Activated T-helper 1 cell treated with anti-CD3 and anti-CD28 coated beads, Interleukin-12 subunit alpha, Interleukin-12 subunit beta, Interleukin-2, Interleukin-4 antibody, amounts not matched to agents 30 ng/mL and 10 ng/mL and 1 ng/mL, durations not matched to agents 14 hours and 24 hours and 36 hours (primary cell): ENCODE measurements at regions not wholly inside any gene's neighbourhood (a gene's known extent, or its start where the extent isn't known, plus 50 kb on each side); places are given as distances from the start of the nearest gene placed in this dataset.
"Not testable (repeated sequence)": the region's sequence is repeated elsewhere in the genome, so short reads cannot be mapped to it uniquely, and the experiment has no call there.

Experiments used
- DNase-seq: peaks from one replicate; pipeline ENCODE4 v3.0.0; 2021; ENCODE audit warnings: low spot score
- H3K27ac Mint-ChIP-seq: one replicate; pipeline ENCODE4 v1.8.0; 2021; ENCODE audit warnings: mild to moderate bottlenecking, mixed read lengths
- H3K27me3 Mint-ChIP-seq: one replicate; pipeline ENCODE4 v1.8.0; 2022; ENCODE audit warnings: mild to moderate bottlenecking, moderate library complexity, mixed read lengths; ENCODE audit not compliant: insufficient read depth
- H3K36me3 Mint-ChIP-seq: one replicate; pipeline ENCODE4 v1.8.0; 2021; ENCODE audit warnings: low read depth, mixed read lengths
- H3K4me1 Mint-ChIP-seq: one replicate; pipeline ENCODE4 v1.8.0; 2021; ENCODE audit warnings: low read depth, mixed read lengths
- H3K4me3 Mint-ChIP-seq: one replicate; pipeline ENCODE4 v1.8.0; 2021; ENCODE audit warnings: mild to moderate bottlenecking, moderate library complexity, mixed read lengths
- H3K9me3 Mint-ChIP-seq: one replicate; pipeline ENCODE4 v1.8.0; 2021; ENCODE audit warnings: mixed read lengths
- intact Hi-C: fragments of 100-400 bp; cut with micrococcal nuclease; formaldehyde crosslinking; loops from one replicate; pipeline ENCODE4 v1.15.1; 2024

DNA sequence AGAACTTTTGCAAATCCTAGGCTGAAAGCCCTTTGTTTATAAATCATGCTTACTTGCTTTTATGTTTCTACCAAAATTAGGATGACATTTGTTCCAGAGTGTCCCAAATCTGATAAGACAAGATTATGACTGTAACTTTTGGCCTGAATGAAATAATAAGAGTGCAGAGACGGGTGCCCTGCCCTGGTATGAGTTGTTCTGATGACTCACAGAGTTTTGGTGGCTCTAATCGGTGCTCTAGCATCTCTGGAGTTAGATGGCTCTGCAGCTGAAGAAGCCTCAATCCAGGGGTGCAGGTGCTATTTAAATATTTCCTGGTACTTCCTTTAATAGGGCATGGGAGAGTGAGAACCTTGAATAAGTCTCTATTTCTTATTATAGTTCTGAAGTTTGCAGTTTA, 102.2 kb upstream of the ELMO1 start:
- H3K36me3 Mint-ChIP-seq = no peaks in the 10 kb centered on the region
- no peaks in the 10 kb centered on the region for H3K4me1 Mint-ChIP-seq
- H3K9me3 Mint-ChIP-seq = no peaks in the 10 kb centered on the region
- peaks cover 2% of the 10 kb centered on the region for H3K27me3 Mint-ChIP-seq
- intact Hi-C loops = no loop called here
- DNase-seq = no peak
- H3K27ac Mint-ChIP-seq = no peak overlapping the region
- no peak overlapping the region for H3K4me3 Mint-ChIP-seq

DNA sequence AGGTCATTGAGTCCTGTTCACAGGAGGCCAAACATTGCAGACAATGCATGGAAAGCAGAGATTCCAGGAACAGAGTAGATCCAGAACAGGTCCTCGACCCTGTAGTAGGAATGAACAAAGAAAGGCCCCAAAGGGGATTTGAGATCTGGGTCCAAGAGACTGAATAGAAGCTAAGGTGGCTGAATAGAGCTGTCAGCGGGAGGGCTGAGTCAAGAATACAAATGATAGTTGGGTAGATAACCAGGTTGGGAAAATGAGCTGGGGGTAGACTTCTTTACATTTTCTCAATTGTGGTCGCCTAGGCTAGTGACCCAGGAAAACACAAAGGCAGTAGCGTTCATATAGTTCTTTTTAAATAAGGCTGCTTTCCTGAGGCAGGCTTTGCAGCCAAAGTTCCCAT, 103.4 kb upstream of the ELMO1 start:
- no peaks in the 10 kb centered on the region for H3K4me1 Mint-ChIP-seq
- DNase-seq = no peak
- intact Hi-C loops = no loop called here
- no peaks in the 10 kb centered on the region for H3K36me3 Mint-ChIP-seq
- H3K27ac Mint-ChIP-seq = no peak overlapping the region
- no peak overlapping the region for H3K4me3 Mint-ChIP-seq
- peaks cover 2% of the 10 kb centered on the region for H3K27me3 Mint-ChIP-seq
- H3K9me3 Mint-ChIP-seq = no peaks in the 10 kb centered on the region

DNA sequence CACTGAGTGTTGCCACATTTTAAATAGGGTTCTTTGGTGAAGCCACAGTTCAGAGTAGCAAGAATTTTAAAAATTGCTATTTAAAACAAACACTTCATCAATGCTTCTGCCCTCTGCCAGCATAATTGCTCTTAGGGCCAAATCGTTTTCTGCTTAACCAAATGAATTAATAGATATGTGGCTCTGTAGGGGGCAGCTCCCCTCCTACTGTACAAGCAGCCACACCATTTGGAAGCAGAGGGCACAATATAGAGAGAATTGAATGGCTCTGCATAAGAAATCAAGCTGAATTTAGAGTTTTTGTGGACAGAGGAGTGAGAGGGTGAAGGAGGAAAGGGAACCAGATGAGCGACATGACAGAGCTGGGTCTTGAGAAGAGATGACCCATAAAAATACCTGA, 103.8 kb upstream of the ELMO1 start:
- DNase-seq, intact Hi-C loops, H3K4me3 Mint-ChIP-seq: not testable (repeated sequence)

DNA sequence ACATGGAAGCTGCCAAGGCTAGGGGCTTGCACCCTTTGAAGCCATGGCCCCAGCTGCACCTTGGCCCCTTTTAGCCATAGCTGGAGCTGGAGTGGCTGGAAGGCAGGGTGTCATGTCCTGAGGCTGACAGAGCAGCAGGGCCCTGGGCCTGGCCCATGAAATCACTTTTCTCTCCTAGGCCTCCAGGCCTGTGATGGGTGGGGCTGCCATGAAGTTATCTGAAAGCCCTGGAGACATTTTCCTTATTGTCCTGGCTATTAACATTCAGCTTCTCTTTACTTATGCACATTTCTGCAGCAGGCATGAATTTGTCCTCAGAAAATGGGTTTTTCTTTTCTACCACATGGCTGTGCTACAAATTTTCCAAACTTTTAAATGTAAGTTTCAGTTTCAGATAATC, 106.9 kb upstream of the ELMO1 start:
- H3K36me3 Mint-ChIP-seq = no peaks in the 10 kb centered on the region
- no peak overlapping the region for H3K27ac Mint-ChIP-seq
- no peak overlapping the region for H3K4me3 Mint-ChIP-seq
- H3K9me3 Mint-ChIP-seq = no peaks in the 10 kb centered on the region
- H3K4me1 Mint-ChIP-seq = no peaks in the 10 kb centered on the region
- no peak for DNase-seq
- intact Hi-C loops = no loop called here
- H3K27me3 Mint-ChIP-seq = peaks cover 8% of the 10 kb centered on the region

More for the DNA sequence above, 103.8 kb upstream of the ELMO1 start:
- H3K36me3 Mint-ChIP-seq, H3K27ac Mint-ChIP-seq, H3K4me1 Mint-ChIP-seq, H3K9me3 Mint-ChIP-seq, H3K27me3 Mint-ChIP-seq: not testable (repeated sequence)

DNA sequence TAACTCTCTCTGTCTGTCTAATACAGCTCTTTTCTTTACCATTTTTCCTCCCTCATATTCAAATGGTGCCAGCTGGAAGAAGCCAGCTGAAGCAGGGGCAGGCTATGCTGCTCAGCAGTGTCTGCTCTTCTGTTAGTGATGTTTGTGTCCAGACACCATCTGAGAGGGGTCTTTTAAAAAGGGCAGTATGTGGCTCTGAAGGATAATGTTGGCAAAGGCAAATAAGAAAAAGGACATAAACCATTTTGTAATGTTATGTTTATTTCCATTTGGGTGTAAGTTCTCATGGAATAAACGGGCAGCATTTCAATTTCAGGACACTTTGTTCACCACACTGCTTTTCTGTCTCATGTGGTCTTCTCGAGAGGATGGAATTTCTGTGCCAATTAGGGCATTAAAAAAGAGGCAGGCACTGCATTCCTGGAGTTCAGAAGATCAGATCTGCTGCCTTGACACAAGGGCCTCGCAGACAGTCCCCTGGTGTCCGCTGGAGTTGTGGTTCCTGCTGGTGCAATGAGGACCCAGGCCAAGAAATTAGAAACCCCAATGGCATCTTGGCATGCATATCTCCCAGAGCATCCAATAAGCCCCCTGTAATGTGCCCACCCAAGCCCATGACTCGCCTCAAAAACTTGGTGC, 109.0 kb upstream of the ELMO1 start:
- intact Hi-C loops = no loop called here
- peaks cover 8% of the 10 kb centered on the region for H3K27me3 Mint-ChIP-seq
- H3K9me3 Mint-ChIP-seq = no peaks in the 10 kb centered on the region
- DNase-seq = no peak
- no peak overlapping the region for H3K4me3 Mint-ChIP-seq
- H3K27ac Mint-ChIP-seq = no peak overlapping the region
- H3K4me1 Mint-ChIP-seq = no peaks in the 10 kb centered on the region
- H3K36me3 Mint-ChIP-seq = no peaks in the 10 kb centered on the region

DNA sequence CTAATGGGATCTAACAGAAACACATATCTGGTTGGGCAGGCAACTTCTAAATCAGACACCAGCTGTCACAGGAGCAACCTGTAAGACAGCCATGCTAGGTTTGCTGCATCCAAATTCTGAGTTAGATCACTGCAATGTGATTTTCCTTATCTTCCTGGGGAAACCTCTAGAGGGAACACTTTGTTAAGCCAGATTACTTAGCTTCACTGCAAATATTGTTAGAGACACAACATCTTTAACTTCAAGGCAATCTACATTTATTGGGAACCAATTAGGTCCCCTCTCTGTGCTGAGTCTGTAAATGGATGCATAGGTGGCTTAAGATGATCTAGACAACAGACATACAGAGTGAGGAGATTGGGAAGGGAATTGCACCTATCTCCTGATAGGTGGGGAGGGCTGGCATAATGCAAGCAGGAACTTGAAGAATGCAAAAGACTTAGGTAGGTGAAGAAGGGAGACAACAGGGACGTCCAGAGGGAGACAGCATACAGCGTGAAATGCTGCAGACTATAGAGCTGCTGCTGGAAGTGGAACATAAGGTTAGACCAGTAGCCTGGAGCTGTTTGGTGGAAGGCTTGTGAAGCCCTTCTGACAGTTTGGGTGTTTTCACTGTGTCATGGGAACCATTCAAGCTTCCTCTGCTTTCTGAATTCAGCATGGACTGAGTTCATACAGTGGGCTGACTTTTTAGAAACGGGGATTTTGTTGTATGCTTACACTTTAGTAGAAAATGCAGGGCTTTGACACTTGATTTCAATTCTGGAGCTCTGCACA, 109.8 kb upstream of the ELMO1 start:
- H3K9me3 Mint-ChIP-seq = no peaks in the 10 kb centered on the region
- no peak for DNase-seq
- intact Hi-C loops = no loop called here
- no peaks in the 10 kb centered on the region for H3K4me1 Mint-ChIP-seq
- H3K36me3 Mint-ChIP-seq = no peaks in the 10 kb centered on the region
- H3K27ac Mint-ChIP-seq = no peak overlapping the region
- H3K4me3 Mint-ChIP-seq = no peak overlapping the region
- peaks cover 12% of the 10 kb centered on the region for H3K27me3 Mint-ChIP-seq

DNA sequence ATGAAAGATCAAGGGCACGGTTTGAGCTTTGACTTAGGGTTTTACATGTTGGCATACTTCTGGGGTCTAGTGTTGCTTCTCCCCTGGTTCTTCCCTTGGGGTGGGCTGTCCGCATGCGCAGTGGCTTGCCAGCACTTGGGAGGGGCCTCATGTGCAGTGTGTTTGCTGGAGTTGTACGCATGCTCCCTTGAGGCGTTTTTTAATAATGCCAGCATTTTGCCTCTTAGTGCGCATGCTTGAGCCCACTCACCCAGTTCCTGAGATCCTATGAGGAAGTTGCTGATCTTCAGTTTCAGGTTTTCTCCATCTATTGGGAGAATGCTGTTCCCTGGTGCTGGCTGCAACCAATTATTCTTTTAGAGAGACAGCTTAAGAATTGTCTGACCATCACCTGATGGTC, 113.4 kb upstream of the GPR141 start:
- H3K9me3 Mint-ChIP-seq = no peaks in the 10 kb centered on the region
- no peaks in the 10 kb centered on the region for H3K36me3 Mint-ChIP-seq
- no peaks in the 10 kb centered on the region for H3K4me1 Mint-ChIP-seq

DNA sequence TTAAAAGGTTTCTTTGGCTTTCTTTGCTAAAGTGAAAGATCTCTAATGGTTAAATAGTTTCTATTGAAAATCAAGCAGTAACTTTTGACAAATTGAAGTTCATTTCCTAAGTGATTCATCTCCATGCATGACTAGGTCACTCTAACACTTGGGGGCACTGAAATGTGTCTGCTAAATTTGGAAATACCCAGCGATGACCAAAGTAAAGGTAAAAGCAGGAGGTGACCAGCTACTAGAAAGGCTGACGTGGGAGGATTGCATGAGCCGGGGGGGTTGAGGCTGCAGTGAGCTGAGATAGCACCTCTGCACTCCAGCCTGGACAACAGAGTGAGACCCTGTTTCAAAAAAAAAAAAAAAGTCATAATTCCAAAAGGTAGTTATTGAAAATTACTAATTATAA, 111.8 kb upstream of the GPR141 start:
- Mint-ChIP-seq H3K9me3 (no peaks in the 10 kb centered on the region), H3K4me3 (no peak overlapping the region), H3K27ac (no peak overlapping the region), H3K36me3 (no peaks in the 10 kb centered on the region), H3K4me1 (no peaks in the 10 kb centered on the region), H3K27me3 (peaks cover 10% of the 10 kb centered on the region)
- DNase-seq = no peak
- intact Hi-C loops = no loop called here

More for the DNA sequence above, 113.4 kb upstream of the GPR141 start:
- intact Hi-C loops = no loop called here
- H3K27ac Mint-ChIP-seq = no peak overlapping the region
- DNase-seq = no peak
- no peak overlapping the region for H3K4me3 Mint-ChIP-seq
- peaks cover 7% of the 10 kb centered on the region for H3K27me3 Mint-ChIP-seq

DNA sequence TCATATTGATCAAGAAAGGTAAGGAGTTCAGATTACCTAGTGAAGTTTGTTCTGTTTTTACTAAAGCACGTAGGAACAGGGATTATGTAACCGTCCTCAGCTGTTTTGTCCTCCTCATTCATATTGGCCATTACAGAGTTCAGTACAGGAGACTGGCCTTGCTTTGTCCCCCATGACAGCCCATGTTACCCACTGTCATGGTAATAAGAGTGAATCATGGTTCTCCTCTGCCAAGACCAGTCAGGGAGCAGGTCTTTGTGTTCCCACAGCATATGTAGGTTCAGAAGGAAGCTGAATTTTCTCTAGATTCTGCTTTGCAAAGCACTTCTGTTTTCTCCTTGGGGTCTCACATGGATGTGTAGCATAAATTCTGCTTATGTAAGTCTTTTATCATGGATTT, 106.2 kb upstream of the GPR141 start:
- intact Hi-C loops = no loop called here

DNA sequence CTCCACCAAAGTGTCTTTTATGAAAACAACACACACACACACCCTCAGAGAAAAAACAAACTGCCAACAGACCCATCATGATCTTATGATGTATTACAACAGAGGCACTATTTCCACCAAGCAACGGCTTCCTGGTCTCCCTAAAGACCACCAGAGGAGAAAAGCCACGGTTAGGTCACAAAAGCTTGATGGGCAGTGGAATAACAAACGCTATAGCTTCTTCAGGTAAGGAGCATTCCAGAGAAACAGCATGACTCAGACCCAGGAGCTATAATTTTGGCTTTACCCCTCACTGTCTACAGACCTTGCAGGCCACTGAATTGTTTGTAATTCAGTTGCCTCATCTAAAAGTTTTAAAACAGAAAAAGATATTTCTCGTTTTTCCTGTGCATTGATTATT, 105.7 kb upstream of the GPR141 start:
- Mint-ChIP-seq H3K36me3 (no peaks in the 10 kb centered on the region), H3K9me3 (no peaks in the 10 kb centered on the region), H3K27ac (no peak overlapping the region), H3K4me3 (no peak overlapping the region), H3K4me1 (no peaks in the 10 kb centered on the region), H3K27me3 (peaks cover 6% of the 10 kb centered on the region)
- intact Hi-C loops = no loop called here
- no peak for DNase-seq

More for the DNA sequence above, 106.2 kb upstream of the GPR141 start:
- no peak for DNase-seq
- H3K27me3 Mint-ChIP-seq = peaks cover 6% of the 10 kb centered on the region
- H3K36me3 Mint-ChIP-seq = no peaks in the 10 kb centered on the region
- H3K27ac Mint-ChIP-seq = no peak overlapping the region
- no peak overlapping the region for H3K4me3 Mint-ChIP-seq
- no peaks in the 10 kb centered on the region for H3K9me3 Mint-ChIP-seq
- H3K4me1 Mint-ChIP-seq = no peaks in the 10 kb centered on the region

DNA sequence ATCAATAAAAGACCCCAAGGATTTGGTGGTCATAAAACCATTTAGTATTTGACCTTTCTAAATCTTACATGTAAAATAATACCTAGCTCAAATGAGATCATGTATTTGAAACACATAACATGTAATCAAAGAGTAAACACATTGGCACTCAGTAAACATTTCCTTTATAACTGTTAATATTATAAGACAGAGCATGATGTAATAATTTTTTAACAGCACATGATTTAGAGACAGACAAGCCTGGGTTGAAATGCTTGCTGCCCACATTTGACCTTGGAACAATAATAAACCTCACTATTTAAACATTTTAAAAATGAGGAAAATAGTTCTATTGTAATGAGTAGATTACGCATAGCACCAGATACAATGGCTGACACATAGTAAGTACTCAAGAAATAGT, 105.2 kb upstream of the GPR141 start:
- Mint-ChIP-seq H3K27ac (no peak overlapping the region), H3K4me3 (no peak overlapping the region), H3K4me1 (no peaks in the 10 kb centered on the region), H3K9me3 (no peaks in the 10 kb centered on the region), H3K27me3 (peaks cover 6% of the 10 kb centered on the region), H3K36me3 (no peaks in the 10 kb centered on the region)
- intact Hi-C loops = no loop called here
- no peak for DNase-seq

DNA sequence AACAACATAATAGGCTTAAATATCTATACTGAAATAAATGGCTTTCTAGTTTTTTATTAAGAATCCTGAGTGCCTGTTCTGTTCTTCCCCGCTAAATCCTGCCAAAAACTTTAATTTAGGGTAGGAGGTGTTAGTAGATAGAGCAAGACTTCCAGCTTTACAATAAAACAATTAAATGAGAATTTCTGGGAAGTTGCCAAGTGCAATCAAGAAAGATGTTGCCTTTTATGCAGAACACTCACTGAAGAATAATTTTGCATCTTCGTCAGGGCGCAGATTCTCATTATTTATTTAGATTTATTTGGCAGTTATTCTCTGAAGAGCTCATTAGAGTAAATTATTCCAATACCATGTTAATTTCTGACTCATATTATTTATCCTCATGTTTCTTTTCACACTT, 103.2 kb upstream of the GPR141 start:
- Mint-ChIP-seq H3K4me3 (no peak overlapping the region), H3K27me3 (peaks cover under 1% of the 10 kb centered on the region), H3K4me1 (no peaks in the 10 kb centered on the region), H3K9me3 (no peaks in the 10 kb centered on the region), H3K36me3 (no peaks in the 10 kb centered on the region), H3K27ac (no peak overlapping the region)
- DNase-seq = no peak
- intact Hi-C loops = no loop called here

DNA sequence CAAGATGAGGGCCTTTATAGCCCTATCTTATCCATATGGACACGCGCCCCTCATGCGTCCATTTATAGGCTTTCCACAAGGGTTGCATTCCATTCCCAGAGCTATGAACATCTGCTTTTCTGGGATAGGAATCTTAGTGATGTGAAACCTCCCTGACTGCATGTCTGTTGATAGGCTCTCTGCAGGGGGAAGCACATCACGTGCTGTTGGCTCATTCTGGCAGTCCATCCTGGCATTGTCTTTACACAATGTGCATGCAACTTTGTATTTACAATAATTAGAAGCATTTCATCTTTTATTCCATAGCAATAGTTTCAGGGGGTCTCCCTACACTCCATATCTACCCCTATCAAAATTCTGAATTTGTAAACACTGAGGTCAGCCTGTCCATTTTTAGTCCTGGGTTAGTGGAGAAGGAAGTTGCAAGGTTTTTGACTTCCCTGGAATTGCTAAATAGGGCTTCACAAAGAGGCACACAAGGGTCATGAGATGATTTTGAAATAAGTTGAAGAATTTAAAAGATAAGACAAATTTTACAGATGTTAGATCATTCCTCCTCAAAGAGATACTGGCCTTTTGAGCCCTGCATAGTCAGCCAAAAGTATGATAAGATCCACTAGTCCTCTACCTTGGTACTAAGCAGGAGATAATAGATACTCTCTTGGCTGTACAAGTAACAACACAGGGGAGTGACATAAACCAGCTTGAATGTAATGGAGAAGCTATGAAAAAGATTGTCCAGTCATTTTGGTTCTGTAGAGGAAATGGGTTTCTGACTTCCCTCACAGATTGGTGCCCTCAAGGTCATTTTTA, 98.7 kb upstream of the GPR141 start:
- H3K4me3 Mint-ChIP-seq, DNase-seq, H3K4me1 Mint-ChIP-seq, H3K27me3 Mint-ChIP-seq, H3K9me3 Mint-ChIP-seq, H3K27ac Mint-ChIP-seq, intact Hi-C loops, H3K36me3 Mint-ChIP-seq: not testable (repeated sequence)
